PFSK-1 (cell line): ENCODE measurements at regions not wholly inside any gene's neighbourhood (a gene's known extent, or its start where the extent isn't known, plus 50 kb on each side); places are given as distances from the start of the nearest gene placed in this dataset.

Experiments used
- FOXP2 ChIP-seq: optimal IDR thresholded peaks from 2 replicates; pipeline ENCODE3; 2011; ENCODE audit warnings: borderline replicate concordance, control low read depth, inconsistent platforms; ENCODE audit not compliant: insufficient read depth; ENCODE audit errors: extremely low read length, extremely low read depth
- POLR2AphosphoS5 ChIP-seq: IDR thresholded peaks from 2 replicates; pipeline ENCODE4 v1.6.1; 2012; ENCODE audit warnings: low read depth, mild to moderate bottlenecking, control low read depth, low read length, moderate library complexity
- REST ChIP-seq, 2 experiments: IDR thresholded peaks; 2 replicates each; pipeline versions ENCODE4 v1.6.1 to v1.8.0; 2011 to 2012; ENCODE audit warnings: low read depth in 2 of 2, low read length in 2 of 2, control low read depth in 1 of 2, inconsistent platforms in 1 of 2, mild to moderate bottlenecking in 1 of 2, moderate library complexity in 1 of 2; ENCODE audit not compliant: insufficient read depth in 1 of 2
- SIN3A ChIP-seq: IDR thresholded peaks from 2 replicates; pipeline ENCODE4 v1.6.1; 2012; ENCODE audit warnings: mild to moderate bottlenecking, low read length, moderate library complexity, borderline replicate concordance; ENCODE audit not compliant: insufficient read depth
- TAF1 ChIP-seq: IDR thresholded peaks from 2 replicates; pipeline ENCODE4 v1.6.1; 2012; ENCODE audit warnings: low read length, control low read depth, borderline replicate concordance; ENCODE audit not compliant: insufficient read depth

GRCh38 chr1:190579552-190580193 lies 102.0 kb upstream of the BRINP3 start:
- TF ChIP-seq POLR2AphosphoS5 (no peak), REST (IDR thresholded peaks at IDR 0.05; ENCODE audit: insufficient read depth in 1 of 2, low read depth in 2 of 2, low read length in 2 of 2) (no peak), SIN3A (no peak), TAF1 (no peak), FOXP2 (no peak)
